ENCODE measurements at regions not wholly inside any gene's neighbourhood (a gene's known extent, or its start where the extent isn't known, plus 50 kb on each side); places are given as distances from the start of the nearest gene placed in this dataset.

GRCh38 chr10:130240409-130240808, 104.2 kb downstream of the GLRX3 start:
- TF ChIP-seq SMC3 (IDR thresholded peaks at IDR 0.05; ENCODE audit: low read depth, low read length) (no peak), CTCF (conservative IDR thresholded peaks at IDR 0.05; ENCODE audit: low read depth, low read length) (no peak)
